WTC11 (cell line): ENCODE measurements at regions not wholly inside any gene's neighbourhood (a gene's known extent, or its start where the extent isn't known, plus 50 kb on each side); places are given as distances from the start of the nearest gene placed in this dataset.

Source experiments
- ATAC-seq: fragments of 200-7000 bp; cut with Tn5 transposase; 2 replicates; pipeline ENCODE4 v1.10.0; 2021; ENCODE audit warnings: mild to moderate bottlenecking, moderate library complexity
- CTCF ChIA-PET: fragments of 300-600 bp; sonication (Branson Sonifier 250); formaldehyde crosslinking; loops from one replicate; lab custom pipeline; 2021; ENCODE audit warnings: antibody characterized with exemption; lab: Charles Lee
- POLR2A ChIA-PET: fragments of 350-600 bp; sonication (Branson Sonifier 250); formaldehyde crosslinking; loops from one replicate; lab custom pipeline; 2021; ENCODE audit warnings: antibody characterized with exemption; lab: Charles Lee
- DNase-seq: peaks from one replicate; pipeline ENCODE4 v3.0.0; 2021; ENCODE audit warnings: low spot score
- H3K27ac Mint-ChIP-seq: 2 replicates; pipeline ENCODE4 v1.8.0; 2021; ENCODE audit warnings: mixed read lengths
- H3K27me3 Mint-ChIP-seq: 2 replicates; pipeline ENCODE4 v1.8.0; 2021; ENCODE audit warnings: low read depth, mild to moderate bottlenecking, moderate library complexity, mixed read lengths
- H3K36me3 Mint-ChIP-seq: 2 replicates; pipeline ENCODE4 v1.8.0; 2021; ENCODE audit warnings: mixed read lengths
- H3K4me1 Mint-ChIP-seq: 2 replicates; pipeline ENCODE4 v1.8.0; 2022; ENCODE audit warnings: mixed read lengths
- H3K4me3 Mint-ChIP-seq: 2 replicates; pipeline ENCODE4 v1.8.0; 2021; ENCODE audit warnings: mild to moderate bottlenecking, moderate library complexity, mixed read lengths
- H3K9me3 Mint-ChIP-seq: 2 replicates; pipeline ENCODE4 v1.8.0; 2021; ENCODE audit warnings: mixed read lengths
- ESRRA ChIP-seq: sonication (generic); formaldehyde crosslinking; IDR thresholded peaks from 2 replicates; pipeline ENCODE4 v1.8.1; 2022; ENCODE audit warnings: mild to moderate bottlenecking, missing genetic modification reagents, borderline replicate concordance
- FOXK1 ChIP-seq: sonication (generic); formaldehyde crosslinking; IDR thresholded peaks from 2 replicates; pipeline ENCODE4 v1.8.0; 2022; ENCODE audit warnings: mild to moderate bottlenecking, moderate library complexity, missing genetic modification reagents
- GRHL2 ChIP-seq: fragments of 250-450 bp; sonication (Bioruptor Pico); IDR thresholded peaks from 2 replicates; pipeline ENCODE4 v1.8.0; 2022; ENCODE audit warnings: mild to moderate bottlenecking, moderate library complexity; ENCODE audit not compliant: insufficient replicate concordance, severe bottlenecking
- GTF2I ChIP-seq: fragments of 250-450 bp; sonication (Bioruptor Pico); conservative IDR thresholded peaks from 2 replicates; pipeline ENCODE4 v1.4.0; 2021; ENCODE audit warnings: mild to moderate bottlenecking
- KAT7 ChIP-seq: sonication (generic); formaldehyde crosslinking; IDR thresholded peaks from 2 replicates; pipeline ENCODE4 v1.8.1; 2023; ENCODE audit warnings: missing genetic modification reagents, mild to moderate bottlenecking, borderline replicate concordance
- MYBL2 ChIP-seq: sonication (generic); formaldehyde crosslinking; IDR thresholded peaks from 2 replicates; pipeline ENCODE4 v1.8.1; 2023; ENCODE audit warnings: mild to moderate bottlenecking, moderate library complexity, missing genetic modification reagents
- NFATC4 ChIP-seq: fragments of 250-450 bp; sonication (Bioruptor Pico); IDR thresholded peaks from 2 replicates; pipeline ENCODE4 v1.9.0; 2021; ENCODE audit warnings: mild to moderate bottlenecking
- SOX15 ChIP-seq: fragments of 250-450 bp; sonication (Bioruptor Pico); IDR thresholded peaks from 2 replicates; pipeline ENCODE4 v1.9.0; 2021; ENCODE audit warnings: mild to moderate bottlenecking
- SP1 ChIP-seq: sonication (generic); formaldehyde crosslinking; conservative IDR thresholded peaks from 2 replicates; pipeline ENCODE4 v1.8.1; 2022; ENCODE audit warnings: missing genetic modification reagents
- STAT6 ChIP-seq: sonication (generic); formaldehyde crosslinking; conservative IDR thresholded peaks from 2 replicates; pipeline ENCODE4 v1.8.1; 2023; ENCODE audit warnings: mild to moderate bottlenecking, low read depth, missing genetic modification reagents, moderate library complexity
- ZMAT4 ChIP-seq: fragments of 250-450 bp; sonication (Bioruptor Pico); IDR thresholded peaks from 2 replicates; pipeline ENCODE4 v1.9.0; 2021; ENCODE audit warnings: mild to moderate bottlenecking
- ZNF138 ChIP-seq: sonication (generic); formaldehyde crosslinking; conservative IDR thresholded peaks from 2 replicates; pipeline ENCODE4 v1.8.1; 2022; ENCODE audit warnings: mild to moderate bottlenecking, moderate library complexity, missing genetic modification reagents
- TF ChIP-seq, protein P1 (sequence below): fragments of 250-450 bp; sonication (Bioruptor Pico); IDR thresholded peaks from 2 replicates; pipeline ENCODE4 v1.8.0; 2021; ENCODE audit warnings: mild to moderate bottlenecking
- TF ChIP-seq, protein P2 (sequence below): sonication (generic); formaldehyde crosslinking; IDR thresholded peaks from 2 replicates; pipeline ENCODE4 v1.8.1; 2023; ENCODE audit warnings: mild to moderate bottlenecking, missing genetic modification reagents
- TF ChIP-seq, protein P3 (sequence below): fragments of 250-450 bp; sonication (Bioruptor Pico); IDR thresholded peaks from 2 replicates; pipeline ENCODE4 v1.9.0; 2021; ENCODE audit warnings: mild to moderate bottlenecking

- TF ChIP-seq, protein P1, sequence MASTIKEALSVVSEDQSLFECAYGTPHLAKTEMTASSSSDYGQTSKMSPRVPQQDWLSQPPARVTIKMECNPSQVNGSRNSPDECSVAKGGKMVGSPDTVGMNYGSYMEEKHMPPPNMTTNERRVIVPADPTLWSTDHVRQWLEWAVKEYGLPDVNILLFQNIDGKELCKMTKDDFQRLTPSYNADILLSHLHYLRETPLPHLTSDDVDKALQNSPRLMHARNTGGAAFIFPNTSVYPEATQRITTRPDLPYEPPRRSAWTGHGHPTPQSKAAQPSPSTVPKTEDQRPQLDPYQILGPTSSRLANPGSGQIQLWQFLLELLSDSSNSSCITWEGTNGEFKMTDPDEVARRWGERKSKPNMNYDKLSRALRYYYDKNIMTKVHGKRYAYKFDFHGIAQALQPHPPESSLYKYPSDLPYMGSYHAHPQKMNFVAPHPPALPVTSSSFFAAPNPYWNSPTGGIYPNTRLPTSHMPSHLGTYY (CRISPR knock-in tag), result no peak
- TF ChIP-seq, protein P2, sequence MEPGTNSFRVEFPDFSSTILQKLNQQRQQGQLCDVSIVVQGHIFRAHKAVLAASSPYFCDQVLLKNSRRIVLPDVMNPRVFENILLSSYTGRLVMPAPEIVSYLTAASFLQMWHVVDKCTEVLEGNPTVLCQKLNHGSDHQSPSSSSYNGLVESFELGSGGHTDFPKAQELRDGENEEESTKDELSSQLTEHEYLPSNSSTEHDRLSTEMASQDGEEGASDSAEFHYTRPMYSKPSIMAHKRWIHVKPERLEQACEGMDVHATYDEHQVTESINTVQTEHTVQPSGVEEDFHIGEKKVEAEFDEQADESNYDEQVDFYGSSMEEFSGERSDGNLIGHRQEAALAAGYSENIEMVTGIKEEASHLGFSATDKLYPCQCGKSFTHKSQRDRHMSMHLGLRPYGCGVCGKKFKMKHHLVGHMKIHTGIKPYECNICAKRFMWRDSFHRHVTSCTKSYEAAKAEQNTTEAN (CRISPR knock-in tag), result no peak
- TF ChIP-seq ZNF138, result no peak
Observed at GRCh38 chr17:68700421-68700820, 99.3 kb upstream of the FAM20A start (continued).

- no peak overlapping the region for H3K27ac Mint-ChIP-seq
- H3K36me3 Mint-ChIP-seq, result no peaks in the 10 kb centered on the region
- CTCF ChIA-PET, result interaction anchor here (0.7 kb wide), 1 partner anchor 30 kb away, joined by 3 read pairs; no protein-coding TSS in a partner anchor
- DNase-seq (no peak), ATAC-seq (no peak)
- H3K9me3 Mint-ChIP-seq, result peaks cover 32% of the 10 kb centered on the region
- H3K4me1 Mint-ChIP-seq, result peaks cover 5% of the 10 kb centered on the region
- no peak overlapping the region for H3K4me3 Mint-ChIP-seq
- no peaks in the 10 kb centered on the region for H3K27me3 Mint-ChIP-seq
- POLR2A ChIA-PET, result no interaction called here
- TF ChIP-seq KAT7 (CRISPR knock-in tag) (no peak), SOX15 (no peak), GRHL2 (CRISPR knock-in tag) (no peak), ESRRA (CRISPR knock-in tag) (no peak), SP1 (CRISPR knock-in tag) (no peak)
- TF ChIP-seq, all 79 proteins: peak for 0
Observed at GRCh38 chr17:68699936-68700335, 98.8 kb upstream of the FAM20A start.

DNA sequence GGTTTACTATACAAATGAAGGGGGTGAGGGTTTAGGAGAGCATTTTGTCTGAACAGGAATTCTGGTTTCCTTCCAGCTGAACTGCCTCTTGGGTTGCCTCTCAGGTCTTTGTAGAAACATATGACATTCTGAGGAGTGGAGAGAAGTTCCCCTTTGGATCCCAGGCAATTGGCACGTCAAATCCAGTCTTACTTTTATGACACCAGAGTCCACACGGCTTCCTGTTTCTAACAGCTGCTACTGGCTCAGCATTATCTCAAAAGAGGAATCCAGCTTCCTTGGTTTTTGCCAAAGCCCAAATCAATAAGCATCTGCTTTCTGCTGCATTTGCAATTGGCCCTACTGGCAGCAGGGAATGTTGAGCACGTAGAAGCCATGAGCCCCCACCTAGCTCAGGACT lies 97.6 kb upstream of the FAM20A start:
- no peak for DNase-seq
- peaks cover 5% of the 10 kb centered on the region for H3K4me1 Mint-ChIP-seq
- ChIA-PET CTCF (no interaction called here), POLR2A (no interaction called here)
- no peaks in the 10 kb centered on the region for H3K36me3 Mint-ChIP-seq
- H3K9me3 Mint-ChIP-seq, result peaks cover 33% of the 10 kb centered on the region
- no peak for ATAC-seq
- no peak for TF ChIP-seq NFATC4
- no peak for TF ChIP-seq ZMAT4 (CRISPR knock-in tag)
- TF ChIP-seq, protein P3, sequence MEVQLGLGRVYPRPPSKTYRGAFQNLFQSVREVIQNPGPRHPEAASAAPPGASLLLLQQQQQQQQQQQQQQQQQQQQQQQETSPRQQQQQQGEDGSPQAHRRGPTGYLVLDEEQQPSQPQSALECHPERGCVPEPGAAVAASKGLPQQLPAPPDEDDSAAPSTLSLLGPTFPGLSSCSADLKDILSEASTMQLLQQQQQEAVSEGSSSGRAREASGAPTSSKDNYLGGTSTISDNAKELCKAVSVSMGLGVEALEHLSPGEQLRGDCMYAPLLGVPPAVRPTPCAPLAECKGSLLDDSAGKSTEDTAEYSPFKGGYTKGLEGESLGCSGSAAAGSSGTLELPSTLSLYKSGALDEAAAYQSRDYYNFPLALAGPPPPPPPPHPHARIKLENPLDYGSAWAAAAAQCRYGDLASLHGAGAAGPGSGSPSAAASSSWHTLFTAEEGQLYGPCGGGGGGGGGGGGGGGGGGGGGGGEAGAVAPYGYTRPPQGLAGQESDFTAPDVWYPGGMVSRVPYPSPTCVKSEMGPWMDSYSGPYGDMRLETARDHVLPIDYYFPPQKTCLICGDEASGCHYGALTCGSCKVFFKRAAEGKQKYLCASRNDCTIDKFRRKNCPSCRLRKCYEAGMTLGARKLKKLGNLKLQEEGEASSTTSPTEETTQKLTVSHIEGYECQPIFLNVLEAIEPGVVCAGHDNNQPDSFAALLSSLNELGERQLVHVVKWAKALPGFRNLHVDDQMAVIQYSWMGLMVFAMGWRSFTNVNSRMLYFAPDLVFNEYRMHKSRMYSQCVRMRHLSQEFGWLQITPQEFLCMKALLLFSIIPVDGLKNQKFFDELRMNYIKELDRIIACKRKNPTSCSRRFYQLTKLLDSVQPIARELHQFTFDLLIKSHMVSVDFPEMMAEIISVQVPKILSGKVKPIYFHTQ, result no peak
- no peak for TF ChIP-seq GTF2I (CRISPR knock-in tag)
- TF ChIP-seq FOXK1 (CRISPR knock-in tag), result no peak
- no peak for TF ChIP-seq MYBL2
- TF ChIP-seq ESRRA (CRISPR knock-in tag), result no peak
- TF ChIP-seq STAT6, result no peak
- no peak overlapping the region for H3K27ac Mint-ChIP-seq
- H3K4me3 Mint-ChIP-seq, result no peak overlapping the region
- peaks cover 6% of the 10 kb centered on the region; the same call in 1 of the 2 replicates for H3K27me3 Mint-ChIP-seq
